ENCODE measurements at regions not wholly inside any gene's neighbourhood (a gene's known extent, or its start where the extent isn't known, plus 50 kb on each side); places are given as distances from the start of the nearest gene placed in this dataset.

DNA sequence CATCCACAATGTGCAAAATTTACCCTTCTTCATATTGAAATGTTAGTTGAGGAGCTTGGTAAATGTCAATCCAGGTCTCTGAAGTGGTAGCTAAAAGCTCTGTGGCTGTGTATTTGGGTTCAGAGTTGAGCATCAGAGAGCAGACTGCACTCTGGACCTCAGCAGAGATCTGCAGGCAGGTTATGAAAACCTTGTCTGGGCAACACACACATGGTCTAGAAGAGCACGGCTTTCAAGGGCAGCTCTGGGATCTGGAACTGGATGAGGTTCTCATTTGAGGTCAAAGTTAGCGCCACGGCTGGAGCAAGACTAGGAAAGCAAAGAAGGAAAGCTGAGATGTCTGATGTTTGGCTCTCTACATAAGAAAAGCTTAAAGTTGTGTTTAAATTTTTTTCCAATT is 243.0 kb downstream of the SH3BP4 start:
- no peak for TF ChIP-seq FOXA1 (IDR thresholded peaks at IDR 0.05)
- TF ChIP-seq CTBP1 (IDR thresholded peaks at IDR 0.05; ENCODE audit: borderline replicate concordance): no peak
- no peak for TF ChIP-seq FOXM1 (IDR thresholded peaks at IDR 0.05; ENCODE audit: borderline replicate concordance)
- no peak for TF ChIP-seq TARDBP (IDR thresholded peaks at IDR 0.05)
- no peak for TF ChIP-seq ELF4 (IDR thresholded peaks at IDR 0.05)
- TF ChIP-seq SUZ12 (IDR thresholded peaks at IDR 0.05): no peak
- TF ChIP-seq FOXK2 (IDR thresholded peaks at IDR 0.05): no peak
- no peak for TF ChIP-seq SP1 (IDR thresholded peaks at IDR 0.05)
- TF ChIP-seq BHLHE40 (IDR thresholded peaks at IDR 0.05; ENCODE audit: borderline replicate concordance): no peak
- TF ChIP-seq, protein P1, sequence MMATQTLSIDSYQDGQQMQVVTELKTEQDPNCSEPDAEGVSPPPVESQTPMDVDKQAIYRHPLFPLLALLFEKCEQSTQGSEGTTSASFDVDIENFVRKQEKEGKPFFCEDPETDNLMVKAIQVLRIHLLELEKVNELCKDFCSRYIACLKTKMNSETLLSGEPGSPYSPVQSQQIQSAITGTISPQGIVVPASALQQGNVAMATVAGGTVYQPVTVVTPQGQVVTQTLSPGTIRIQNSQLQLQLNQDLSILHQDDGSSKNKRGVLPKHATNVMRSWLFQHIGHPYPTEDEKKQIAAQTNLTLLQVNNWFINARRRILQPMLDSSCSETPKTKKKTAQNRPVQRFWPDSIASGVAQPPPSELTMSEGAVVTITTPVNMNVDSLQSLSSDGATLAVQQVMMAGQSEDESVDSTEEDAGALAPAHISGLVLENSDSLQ (IDR thresholded peaks at IDR 0.05): no peak
- no peak for TF ChIP-seq NFRKB (IDR thresholded peaks at IDR 0.05)

Data from HEK293T (cell line).